GM10266 (cell line): ENCODE measurements at regions not wholly inside any gene's neighbourhood (a gene's known extent, or its start where the extent isn't known, plus 50 kb on each side); places are given as distances from the start of the nearest gene placed in this dataset.
"Not testable (repeated sequence)": the region's sequence is repeated elsewhere in the genome, so short reads cannot be mapped to it uniquely, and the experiment has no call there.

ENCODE experiments used
- DNase-seq: peaks from one replicate; pipeline ENCODE4 v3.0.0; 2012; ENCODE audit errors: extremely low spot score
- TF ChIP-seq, protein P1 (sequence below): IDR thresholded peaks from 2 replicates; pipeline ENCODE4 v1.5.1; 2012; ENCODE audit warnings: mild to moderate bottlenecking, low read depth; ENCODE audit not compliant: control insufficient read depth, insufficient read depth; ENCODE audit errors: missing control alignments

DNA sequence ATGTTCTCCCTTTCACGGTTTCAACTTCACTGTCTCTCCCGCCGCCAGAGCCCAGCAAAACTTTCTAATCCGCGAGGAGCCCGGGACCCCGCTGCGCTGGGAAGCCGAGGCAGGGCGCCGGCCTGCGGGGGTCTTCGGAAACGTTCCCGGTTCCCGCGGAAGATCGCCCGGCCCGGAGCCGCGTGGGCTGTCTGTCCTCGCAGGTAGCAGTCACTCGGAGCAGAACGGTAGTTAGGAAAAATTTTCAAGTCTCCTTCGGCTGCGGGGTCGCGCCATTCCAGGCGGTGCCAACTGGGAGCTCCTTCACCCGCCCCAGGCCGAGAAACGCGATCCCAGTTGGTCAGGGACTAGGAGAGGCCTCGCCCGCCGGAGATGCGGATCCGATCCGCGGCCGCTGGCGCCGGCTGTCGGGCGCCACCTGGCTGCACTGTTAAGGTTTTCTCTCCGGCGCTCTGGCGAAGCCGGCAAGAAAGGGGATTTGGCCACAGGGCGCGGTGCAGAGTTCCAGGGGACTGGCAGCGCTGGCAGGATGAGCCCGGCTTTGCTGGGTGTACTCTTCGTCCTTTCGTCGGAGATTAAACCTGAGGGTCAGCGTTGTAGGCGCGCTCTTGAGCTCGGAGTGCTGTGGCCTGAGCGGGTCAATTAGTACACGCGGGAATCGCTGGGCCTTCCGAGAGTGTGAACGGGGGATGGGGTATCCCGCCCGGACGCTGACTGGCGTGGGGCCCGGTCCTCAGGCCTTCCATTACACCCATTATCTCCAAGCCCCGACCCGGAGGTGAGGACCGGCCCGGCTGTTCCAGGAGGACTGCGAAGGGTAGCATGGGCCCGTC, 135.4 kb downstream of the KCNJ12 start:
- TF ChIP-seq, protein P1, sequence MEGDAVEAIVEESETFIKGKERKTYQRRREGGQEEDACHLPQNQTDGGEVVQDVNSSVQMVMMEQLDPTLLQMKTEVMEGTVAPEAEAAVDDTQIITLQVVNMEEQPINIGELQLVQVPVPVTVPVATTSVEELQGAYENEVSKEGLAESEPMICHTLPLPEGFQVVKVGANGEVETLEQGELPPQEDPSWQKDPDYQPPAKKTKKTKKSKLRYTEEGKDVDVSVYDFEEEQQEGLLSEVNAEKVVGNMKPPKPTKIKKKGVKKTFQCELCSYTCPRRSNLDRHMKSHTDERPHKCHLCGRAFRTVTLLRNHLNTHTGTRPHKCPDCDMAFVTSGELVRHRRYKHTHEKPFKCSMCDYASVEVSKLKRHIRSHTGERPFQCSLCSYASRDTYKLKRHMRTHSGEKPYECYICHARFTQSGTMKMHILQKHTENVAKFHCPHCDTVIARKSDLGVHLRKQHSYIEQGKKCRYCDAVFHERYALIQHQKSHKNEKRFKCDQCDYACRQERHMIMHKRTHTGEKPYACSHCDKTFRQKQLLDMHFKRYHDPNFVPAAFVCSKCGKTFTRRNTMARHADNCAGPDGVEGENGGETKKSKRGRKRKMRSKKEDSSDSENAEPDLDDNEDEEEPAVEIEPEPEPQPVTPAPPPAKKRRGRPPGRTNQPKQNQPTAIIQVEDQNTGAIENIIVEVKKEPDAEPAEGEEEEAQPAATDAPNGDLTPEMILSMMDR, result peak; percentile 65
- peak; percentile 60 for DNase-seq

DNA sequence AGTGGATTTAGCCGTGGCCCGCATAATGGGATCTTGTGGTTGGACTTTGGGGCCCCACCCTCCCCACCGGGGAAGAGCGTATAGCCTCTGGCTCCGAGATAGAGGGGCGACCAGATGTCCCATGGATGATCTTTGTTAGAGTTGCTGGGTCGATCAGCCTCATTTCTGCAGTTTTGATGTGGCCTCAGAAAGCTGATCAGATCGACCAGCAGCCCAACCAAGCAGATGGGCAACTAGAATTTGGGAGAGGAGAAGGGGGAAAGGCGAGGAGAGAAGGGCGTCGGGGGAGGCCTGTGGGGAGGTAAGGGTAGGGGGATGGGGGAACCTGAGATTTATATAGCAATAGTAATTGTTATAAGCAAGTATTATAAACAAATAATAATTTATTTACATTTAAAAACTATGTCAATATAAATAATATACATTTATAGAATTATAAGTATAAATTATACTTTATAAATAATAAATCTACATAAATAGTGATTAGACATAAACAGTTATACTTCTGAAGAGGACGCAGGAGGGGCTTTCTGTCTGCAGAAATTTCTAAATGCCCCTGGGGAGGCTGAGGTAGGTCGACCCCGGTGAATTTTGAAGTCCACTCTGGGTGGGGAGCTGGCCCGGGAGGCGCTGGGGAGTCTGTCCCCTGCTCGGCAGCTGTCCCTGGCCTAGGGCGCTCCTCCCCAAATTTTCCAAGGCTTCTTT, 136.3 kb downstream of the KCNJ12 start:
- DNase-seq, result no peak
- TF ChIP-seq, protein P1, result no peak

DNA sequence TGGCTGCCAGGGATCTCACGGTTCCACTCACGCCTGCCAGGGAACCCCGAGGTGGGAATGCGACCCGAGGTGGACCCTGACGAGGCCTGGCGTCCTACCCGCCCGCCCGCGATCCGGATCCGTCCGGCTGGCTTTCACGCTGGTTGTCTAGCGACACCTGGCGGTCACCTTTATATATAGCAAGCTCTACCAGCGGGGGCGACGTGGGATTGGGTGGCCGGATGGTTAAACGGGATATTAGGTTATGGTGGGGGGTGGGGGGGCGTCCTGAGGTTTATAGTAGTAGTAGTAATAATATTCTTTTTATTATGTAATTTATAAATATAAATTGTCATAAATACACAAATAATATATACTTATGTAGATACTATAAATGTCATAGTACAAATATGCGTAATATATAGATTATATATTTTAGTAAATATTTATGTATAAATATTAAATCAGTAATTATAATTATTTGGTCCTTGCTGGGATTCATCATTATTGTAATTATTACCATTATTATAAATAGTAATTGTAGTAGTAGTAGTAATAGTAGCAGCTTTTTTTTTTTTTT, 136.9 kb downstream of the KCNJ12 start:
- peak; percentile 88 for DNase-seq
- TF ChIP-seq, protein P1, result peak; percentile 91

DNA sequence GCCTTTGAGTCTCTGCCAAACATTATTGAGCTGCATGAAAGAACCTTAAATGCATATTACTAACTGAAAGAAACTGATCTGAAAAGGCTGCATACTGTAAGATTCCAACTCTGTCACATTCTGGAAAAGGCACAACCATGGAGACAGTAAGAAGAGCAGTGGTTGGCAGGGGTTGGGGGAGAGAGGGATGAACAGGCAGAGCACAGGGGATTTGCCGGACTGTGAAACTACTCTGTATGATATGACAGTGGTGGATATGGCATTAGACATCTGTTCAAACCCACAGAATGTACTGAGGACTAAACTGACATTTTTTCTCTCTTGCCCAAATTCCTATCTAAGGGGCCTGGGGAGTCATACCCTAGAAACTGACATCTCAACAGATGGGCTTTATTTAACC, 138.4 kb downstream of the KCNJ12 start:
- DNase-seq, result not testable (repeated sequence)

DNA sequence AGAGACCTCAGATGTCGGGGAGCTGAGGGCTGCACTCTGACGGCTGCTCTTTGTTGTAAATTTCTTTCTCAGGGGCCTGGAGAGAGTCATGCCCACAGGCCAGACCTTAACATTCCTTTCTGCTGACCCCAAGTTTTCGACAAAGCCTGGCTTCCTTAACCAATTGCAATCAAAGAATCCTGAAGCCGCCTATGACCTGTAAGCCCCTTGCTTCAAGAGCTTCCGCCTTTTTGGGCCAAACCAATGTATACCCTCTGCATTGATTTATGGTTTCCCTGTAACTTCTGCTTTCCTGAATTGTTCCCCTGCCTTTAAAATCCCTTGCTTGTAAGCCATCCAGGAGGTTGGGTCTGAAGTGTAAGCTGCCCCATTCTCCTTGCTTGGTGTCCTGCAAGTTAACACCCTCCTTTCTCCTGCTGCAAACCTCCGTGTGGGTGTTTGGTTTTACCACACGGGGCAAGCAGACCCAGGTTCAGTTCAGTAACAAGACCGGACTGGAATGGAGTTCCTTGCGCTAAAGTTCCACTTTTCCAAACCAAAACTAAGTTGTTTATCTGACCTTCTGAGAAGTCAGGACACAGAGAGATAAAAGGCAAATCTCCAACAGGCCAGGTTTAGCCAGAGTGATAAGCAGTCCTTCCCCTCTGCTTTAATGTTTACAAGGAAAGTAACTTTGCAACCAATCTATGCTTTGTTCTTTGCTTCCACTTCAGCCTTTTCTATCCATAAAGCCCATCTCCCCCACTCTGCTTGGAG, 141.6 kb downstream of the KCNJ12 start:
- DNase-seq, result no peak
- TF ChIP-seq, protein P1, result no peak

DNA sequence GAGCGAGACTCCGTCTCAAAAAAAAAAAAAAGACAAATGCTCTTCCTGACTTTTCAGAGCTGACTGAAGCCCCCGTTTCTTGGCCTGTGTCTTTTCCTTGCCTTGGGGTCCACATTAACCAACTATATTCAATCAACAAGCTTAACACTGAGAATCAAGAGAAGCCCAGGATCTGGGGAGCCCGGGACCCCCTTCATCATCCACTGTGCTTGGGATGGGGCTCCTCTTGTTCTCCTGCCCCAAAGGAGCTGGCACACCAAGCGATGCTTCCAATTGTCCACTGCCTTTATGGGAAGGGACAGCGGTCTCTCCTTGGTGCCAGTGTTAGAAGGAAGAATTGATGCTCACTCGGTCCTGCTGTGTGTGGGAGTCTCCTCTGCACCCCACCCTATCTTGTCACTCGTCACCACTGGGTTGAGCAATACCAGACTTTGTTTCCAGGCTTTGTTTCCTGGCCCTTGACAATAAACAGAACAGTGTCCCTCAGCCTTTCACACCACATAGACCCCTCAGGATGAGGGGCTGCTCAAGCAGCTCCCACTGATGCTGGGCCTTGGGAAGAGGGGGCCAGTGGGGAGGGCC, 146.7 kb downstream of the KCNJ12 start:
- no peak for DNase-seq
- TF ChIP-seq, protein P1, result no peak
